Suppressor macrophage treated with lipopolysaccharide for 1 hour (primary cell): ENCODE measurements at regions not wholly inside any gene's neighbourhood (a gene's known extent, or its start where the extent isn't known, plus 50 kb on each side); places are given as distances from the start of the nearest gene placed in this dataset.

Experiments
- DNase-seq, 3 donors: peaks; one replicate each; pipeline ENCODE4 v3.0.0-alpha.2; 2020 to 2022

- no peak for DNase-seq
Observed at GRCh38 chr14:101426466-101426865, 134.8 kb upstream of the DIO3 start.

- DNase-seq, result no peak
Observed at GRCh38 chr14:101428409-101428808, 132.9 kb upstream of the DIO3 start.

GRCh38 chr14:101435546-101435945 is 125.7 kb upstream of the DIO3 start:
- DNase-seq, result no peak

- DNase-seq, result no peak
Observed at GRCh38 chr14:101439023-101439422, 122.3 kb upstream of the DIO3 start.

GRCh38 chr14:101440496-101440895 is 120.8 kb upstream of the DIO3 start:
- DNase-seq, result no peak

GRCh38 chr14:101441710-101442109 is 119.6 kb upstream of the DIO3 start:
- no peak for DNase-seq

- DNase-seq, result no peak
Observed at GRCh38 chr14:101442451-101442850, 118.8 kb upstream of the DIO3 start.

GRCh38 chr14:101444116-101444515 is 117.2 kb upstream of the DIO3 start:
- peak in 1 of 3 donors; percentile 7 for DNase-seq

GRCh38 chr14:101445278-101445677 is 116.0 kb upstream of the DIO3 start:
- no peak for DNase-seq

- DNase-seq, result no peak
Observed at GRCh38 chr14:101446387-101446969, 114.8 kb upstream of the DIO3 start.

GRCh38 chr14:101449114-101449513 is 112.2 kb upstream of the DIO3 start:
- DNase-seq, result no peak

- DNase-seq, result no peak
Observed at GRCh38 chr14:101451166-101451565, 110.1 kb upstream of the DIO3 start.

GRCh38 chr14:101453225-101453624 is 108.1 kb upstream of the DIO3 start:
- DNase-seq, result no peak

- peak in 2 of 3 donors; percentile 22 to 38 for DNase-seq
Observed at GRCh38 chr14:101454229-101454628, 107.1 kb upstream of the DIO3 start.

GRCh38 chr14:101456246-101457175 is 104.8 kb upstream of the DIO3 start:
- DNase-seq, result peak; percentile 37 to 55 (median 50)

GRCh38 chr14:101457301-101457935 is 103.9 kb upstream of the DIO3 start:
- DNase-seq, result no peak

- DNase-seq, result no peak
Observed at GRCh38 chr14:101457936-101458740, 103.2 kb upstream of the DIO3 start.

- DNase-seq, result no peak
Observed at GRCh38 chr14:101458741-101459550, 102.3 kb upstream of the DIO3 start.

- no peak for DNase-seq
Observed at GRCh38 chr14:101459551-101459900, 101.8 kb upstream of the DIO3 start.

- DNase-seq, result no peak
Observed at GRCh38 chr14:101460521-101460920, 100.8 kb upstream of the DIO3 start.

GRCh38 chr14:101460986-101461750 is 100.1 kb upstream of the DIO3 start:
- DNase-seq, result no peak
